DMS79 (cell line): ENCODE measurements at regions not wholly inside any gene's neighbourhood (a gene's known extent, or its start where the extent isn't known, plus 50 kb on each side); places are given as distances from the start of the nearest gene placed in this dataset.
A peak's percentile ranks its signal among the peaks of the same experiment; 100 is the strongest.
"Not testable (repeated sequence)": the region's sequence is repeated elsewhere in the genome, so short reads cannot be mapped to it uniquely, and the experiment has no call there.

Source experiments
- DNase-seq: peaks from one replicate; lab custom pipeline; 2025; lab: John Stamatoyannopoulos, UW

- DNase-seq, result no peak
Measured at GRCh38 chr2:235105821-235106359, 154.1 kb downstream of the SH3BP4 start.

GRCh38 chr2:235106874-235107639 lies 155.2 kb downstream of the SH3BP4 start:
- peak; percentile 17 for DNase-seq

- no peak for DNase-seq
Measured at GRCh38 chr2:235107640-235107951, 155.8 kb downstream of the SH3BP4 start.

GRCh38 chr2:235109561-235109960 lies 157.7 kb downstream of the SH3BP4 start:
- DNase-seq, result not testable (repeated sequence)

GRCh38 chr2:235112365-235112764 lies 160.5 kb downstream of the SH3BP4 start:
- no peak for DNase-seq

GRCh38 chr2:235113854-235114253 lies 162.0 kb downstream of the SH3BP4 start:
- DNase-seq, result no peak

GRCh38 chr2:235114286-235114685 lies 162.5 kb downstream of the SH3BP4 start:
- DNase-seq, result no peak

- no peak for DNase-seq
Measured at GRCh38 chr2:235115521-235115920, 163.7 kb downstream of the SH3BP4 start.

GRCh38 chr2:235116885-235117492 lies 165.2 kb downstream of the SH3BP4 start:
- peak; percentile 6 for DNase-seq

- no peak for DNase-seq
Measured at GRCh38 chr2:235126768-235127167, 175.0 kb downstream of the SH3BP4 start.

GRCh38 chr2:235127931-235128330 lies 176.1 kb downstream of the SH3BP4 start:
- DNase-seq, result no peak

GRCh38 chr2:235129850-235130249 lies 178.0 kb downstream of the SH3BP4 start:
- no peak for DNase-seq

- DNase-seq, result no peak
Measured at GRCh38 chr2:235131334-235132305, 179.8 kb downstream of the SH3BP4 start.

GRCh38 chr2:235132651-235133050 lies 180.8 kb downstream of the SH3BP4 start:
- DNase-seq, result no peak

- DNase-seq, result no peak
Measured at GRCh38 chr2:235133837-235134236, 182.0 kb downstream of the SH3BP4 start.

GRCh38 chr2:235134420-235134819 lies 182.6 kb downstream of the SH3BP4 start:
- DNase-seq, result no peak

- DNase-seq, result no peak
Measured at GRCh38 chr2:235135195-235135965, 183.6 kb downstream of the SH3BP4 start.

GRCh38 chr2:235135990-235136561 lies 184.3 kb downstream of the SH3BP4 start:
- DNase-seq, result no peak

GRCh38 chr2:235138339-235138738 lies 186.5 kb downstream of the SH3BP4 start:
- no peak for DNase-seq

- DNase-seq, result no peak
Measured at GRCh38 chr2:235139956-235140800, 188.4 kb downstream of the SH3BP4 start.

GRCh38 chr2:235140801-235141081 lies 188.9 kb downstream of the SH3BP4 start:
- DNase-seq, result no peak
